ENCODE measurements at regions not wholly inside any gene's neighbourhood (a gene's known extent, or its start where the extent isn't known, plus 50 kb on each side); places are given as distances from the start of the nearest gene placed in this dataset.
"Not testable (repeated sequence)": the region's sequence is repeated elsewhere in the genome, so short reads cannot be mapped to it uniquely, and the experiment has no call there.

DNA sequence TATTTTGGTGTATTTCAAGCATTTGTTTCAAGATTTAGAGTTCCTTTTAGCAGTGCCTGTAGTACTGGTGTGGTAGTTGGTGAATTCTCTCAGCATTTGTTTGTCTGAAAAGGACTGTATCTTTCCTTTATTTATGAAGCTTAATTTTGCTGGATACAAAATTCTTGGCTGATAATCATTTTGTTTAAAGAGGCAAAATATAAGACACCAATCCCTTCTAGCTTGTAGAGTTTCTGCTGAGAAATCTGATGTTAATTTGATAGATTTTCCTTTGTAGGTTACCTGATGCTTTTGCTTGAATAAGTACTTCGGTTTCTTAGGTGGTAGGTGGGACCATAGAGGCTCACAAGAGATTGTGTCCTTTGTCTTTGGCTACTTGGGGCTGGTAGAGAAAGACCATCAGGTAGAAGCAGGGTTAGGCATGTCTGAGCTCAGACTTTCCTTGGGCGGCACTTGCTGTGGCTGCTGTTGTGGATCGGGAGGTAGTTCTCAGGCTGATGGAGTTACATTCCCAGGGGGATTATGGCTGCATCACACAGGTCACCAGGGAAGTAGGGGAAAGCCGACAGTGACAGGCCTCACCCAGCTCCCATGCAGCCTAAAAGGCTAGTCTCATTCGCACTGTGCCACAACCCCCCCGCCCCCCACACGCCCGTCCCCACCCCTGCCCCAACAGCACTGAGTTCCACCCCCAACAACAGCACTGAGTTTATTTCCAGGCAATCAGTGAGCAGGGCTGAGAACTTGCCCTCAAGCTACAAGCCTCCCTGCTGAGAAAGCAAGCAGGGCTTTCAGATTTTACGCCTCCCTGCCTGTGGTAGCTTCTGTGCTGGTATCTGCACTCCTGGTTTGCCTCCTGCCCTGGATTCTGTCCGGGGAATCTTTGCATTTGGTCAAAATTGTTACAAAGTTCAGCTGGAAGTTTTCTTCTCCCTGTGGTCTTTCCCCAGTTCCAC lies 127.1 kb upstream of the GLRA1 start:
- DNase-seq (ENCODE audit: low read depth in 2 of 2), result no peak

DNA sequence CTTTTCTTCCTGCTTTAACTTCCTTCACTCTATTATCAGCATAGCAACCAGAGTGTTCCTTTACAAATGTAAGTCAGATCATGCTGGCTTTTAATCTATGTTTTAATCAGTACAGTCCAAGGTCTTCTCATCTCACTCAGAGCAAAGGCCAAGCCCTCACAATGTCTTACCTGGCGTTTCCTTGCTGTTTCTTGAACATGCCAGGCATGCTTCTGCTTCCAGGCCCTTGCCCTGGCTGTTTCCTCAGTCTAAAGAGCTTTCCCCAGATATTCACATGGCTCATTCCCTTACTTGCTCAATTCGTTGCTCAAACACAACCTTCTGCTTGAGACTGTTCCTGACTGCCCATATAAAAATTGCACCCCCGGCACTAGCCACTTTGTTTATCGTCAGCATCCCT lies 121.7 kb upstream of the GLRA1 start:
- no peak for DNase-seq (ENCODE audit: low read depth in 2 of 2)

DNA sequence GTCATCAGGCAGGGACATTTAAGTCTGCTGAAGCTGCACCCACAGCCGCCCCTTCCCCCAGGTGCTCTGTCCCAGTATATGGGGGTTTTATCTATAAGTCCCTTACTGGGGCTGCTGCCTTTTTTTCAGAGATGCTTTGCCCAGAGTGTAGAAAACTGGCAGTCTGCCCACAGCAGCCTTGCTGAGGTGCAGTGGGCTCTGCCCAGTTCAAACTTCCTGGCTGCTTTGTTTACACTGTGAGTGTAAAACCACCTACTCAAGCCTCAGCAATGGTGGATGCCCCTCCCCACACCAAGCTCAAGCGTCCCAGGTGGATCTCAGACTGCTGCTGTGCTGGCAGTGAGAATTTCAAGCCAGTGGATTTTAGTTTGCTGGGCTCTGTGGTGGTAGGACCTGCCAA lies 114.2 kb upstream of the GLRA1 start:
- not testable (repeated sequence) for DNase-seq (ENCODE audit: low read depth in 2 of 2)

- peak in 1 of 2 donors; percentile 5 for DNase-seq (ENCODE audit: low read depth in 2 of 2)
Observed at GRCh38 chr5:152026328-152027024, 101.8 kb upstream of the GLRA1 start.

DNA sequence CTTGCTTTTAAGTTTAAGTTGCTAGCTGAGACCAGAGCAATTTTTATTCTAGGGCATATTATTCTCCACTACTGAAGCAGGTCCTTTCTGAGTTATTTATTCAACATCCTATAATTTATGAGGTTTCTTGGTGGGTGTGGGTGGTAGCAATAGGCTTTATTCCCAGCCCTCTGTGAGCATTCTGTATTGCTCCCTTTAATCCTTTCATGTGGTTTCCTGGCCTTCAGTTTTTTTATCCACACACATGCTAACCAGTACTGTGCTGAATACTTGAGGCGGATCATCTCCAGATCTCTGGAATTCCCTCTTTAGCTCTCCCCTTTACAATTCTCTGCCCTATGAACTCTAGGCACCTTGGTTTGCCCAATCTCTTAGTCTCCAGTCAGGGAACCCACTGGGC lies 91.8 kb upstream of the GLRA1 start:
- no peak for DNase-seq (ENCODE audit: low read depth in 2 of 2)

DNA sequence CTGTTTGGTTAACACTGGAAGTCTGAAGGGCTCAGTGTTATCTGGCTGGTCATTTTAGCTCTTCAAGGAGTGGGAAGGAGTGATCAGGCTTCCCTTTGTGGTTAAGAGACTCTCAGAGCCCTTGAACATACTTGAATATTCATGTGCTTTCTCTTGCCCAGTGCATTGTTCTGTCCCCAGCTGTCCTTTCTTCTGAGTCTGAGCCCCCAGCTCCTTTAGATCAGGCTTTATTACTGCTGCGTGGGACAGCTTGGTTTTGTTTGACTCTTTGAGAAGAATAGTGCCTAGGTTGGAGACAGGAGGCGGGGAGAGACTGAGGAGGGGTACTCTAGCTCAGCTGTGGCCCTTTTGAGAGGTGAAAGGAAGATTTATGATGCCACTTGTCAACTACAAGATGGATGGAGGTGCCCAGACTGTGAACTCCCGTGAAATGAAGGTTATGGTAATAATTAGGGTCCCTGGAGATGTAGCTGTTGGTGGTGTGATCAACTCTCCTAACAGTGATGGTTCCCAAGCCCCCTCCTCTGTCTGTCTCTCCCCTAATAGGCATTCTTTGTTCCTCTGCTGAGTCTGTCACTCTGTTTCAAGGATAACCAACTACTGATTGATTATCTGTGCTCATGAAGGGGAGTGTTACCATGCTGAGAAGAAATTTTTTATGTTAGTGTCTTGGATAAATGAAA lies 83.1 kb upstream of the GLRA1 start:
- DNase-seq (ENCODE audit: low read depth in 2 of 2), result no peak

- DNase-seq (ENCODE audit: low read depth in 2 of 2), result no peak
Observed at GRCh38 chr5:152004095-152004494, 79.4 kb upstream of the GLRA1 start.
